HUES48 (cell line): ENCODE measurements at regions not wholly inside any gene's neighbourhood (a gene's known extent, or its start where the extent isn't known, plus 50 kb on each side); places are given as distances from the start of the nearest gene placed in this dataset.

Experiments used
- H3K27ac ChIP-seq: one replicate; pipeline ENCODE4 v1.7.0; 2013; ENCODE audit warnings: low read depth, low read length, inconsistent platforms
- H3K27me3 ChIP-seq: 2 replicates; pipeline ENCODE4 v1.6.1; 2013; ENCODE audit warnings: mild to moderate bottlenecking, low read length; ENCODE audit not compliant: control insufficient read depth, insufficient read depth
- H3K36me3 ChIP-seq: 2 replicates; pipeline ENCODE4 v1.6.1; 2013; ENCODE audit warnings: low read length; ENCODE audit not compliant: control insufficient read depth, insufficient read depth
- H3K4me1 ChIP-seq: 2 replicates; pipeline ENCODE4 v1.6.1; 2013; ENCODE audit warnings: mild to moderate bottlenecking, low read length; ENCODE audit not compliant: control insufficient read depth, insufficient read depth
- H3K4me3 ChIP-seq: 2 replicates; pipeline ENCODE4 v1.5.1; 2013; ENCODE audit warnings: mild to moderate bottlenecking, low read depth, low read length
- H3K9ac ChIP-seq: 2 replicates; pipeline ENCODE4 v1.6.1; 2013; ENCODE audit warnings: mild to moderate bottlenecking, low read depth, low read length, moderate library complexity
- H3K9me3 ChIP-seq: 2 replicates; pipeline ENCODE4 v1.6.1; 2013; ENCODE audit warnings: low read length; ENCODE audit not compliant: control insufficient read depth, insufficient read depth

DNA sequence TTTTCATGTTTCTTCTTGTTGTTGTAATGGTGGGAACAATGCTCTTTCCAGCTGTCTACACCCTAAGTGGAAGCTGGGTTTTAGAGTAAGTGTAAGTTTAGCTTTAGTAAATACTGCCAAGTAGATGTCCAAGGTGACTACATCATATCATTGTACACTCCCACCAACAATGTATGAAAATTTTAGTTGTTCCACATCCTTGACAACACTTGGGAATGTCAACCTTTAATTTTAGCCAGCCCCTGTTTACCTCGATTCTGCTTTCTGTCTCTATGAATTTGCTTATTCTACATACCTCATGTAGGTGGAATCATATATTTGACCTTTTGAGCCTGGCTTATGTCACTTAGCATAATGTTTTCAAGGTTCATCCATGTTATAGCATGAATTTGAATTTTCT, 93.0 kb downstream of the MTPAP start:
- no peaks in the 10 kb centered on the region for H3K27me3 ChIP-seq
- no peaks in the 10 kb centered on the region for H3K36me3 ChIP-seq
- H3K4me1 ChIP-seq: no peaks in the 10 kb centered on the region
- 0 out of 2 replicates have a peak, but pooled peaks cover 6% of the 10 kb centered on the region for H3K9me3 ChIP-seq
- no peak overlapping the region for H3K4me3 ChIP-seq
- H3K27ac ChIP-seq: no peak overlapping the region
- H3K9ac ChIP-seq: no peak overlapping the region

DNA sequence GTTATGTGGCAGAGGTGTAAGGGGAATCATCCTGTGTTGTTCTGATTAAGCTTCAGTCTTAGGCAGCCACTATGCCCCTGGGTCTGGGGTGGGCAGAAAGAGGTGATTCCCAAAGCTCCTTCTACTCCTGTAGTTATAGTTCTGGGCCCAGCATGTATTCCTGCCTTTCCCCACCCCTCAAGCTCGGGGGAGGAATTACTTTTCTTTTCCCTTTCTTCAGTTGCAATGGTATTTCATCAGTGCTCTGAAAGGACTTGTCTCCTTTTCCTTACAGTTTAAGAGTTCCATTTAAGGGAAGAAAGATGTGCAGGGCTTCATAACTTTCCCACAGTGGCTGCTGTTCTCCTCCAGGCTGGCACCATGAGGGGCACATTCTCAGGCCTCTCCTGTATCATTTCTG, 94.2 kb downstream of the MTPAP start:
- H3K9ac ChIP-seq: no peak overlapping the region
- no peak overlapping the region for H3K27ac ChIP-seq
- H3K9me3 ChIP-seq: 0 out of 2 replicates have a peak, but pooled peaks cover 6% of the 10 kb centered on the region
- H3K36me3 ChIP-seq: no peaks in the 10 kb centered on the region
- no peak overlapping the region for H3K4me3 ChIP-seq
- H3K27me3 ChIP-seq: no peaks in the 10 kb centered on the region
- no peaks in the 10 kb centered on the region for H3K4me1 ChIP-seq

DNA sequence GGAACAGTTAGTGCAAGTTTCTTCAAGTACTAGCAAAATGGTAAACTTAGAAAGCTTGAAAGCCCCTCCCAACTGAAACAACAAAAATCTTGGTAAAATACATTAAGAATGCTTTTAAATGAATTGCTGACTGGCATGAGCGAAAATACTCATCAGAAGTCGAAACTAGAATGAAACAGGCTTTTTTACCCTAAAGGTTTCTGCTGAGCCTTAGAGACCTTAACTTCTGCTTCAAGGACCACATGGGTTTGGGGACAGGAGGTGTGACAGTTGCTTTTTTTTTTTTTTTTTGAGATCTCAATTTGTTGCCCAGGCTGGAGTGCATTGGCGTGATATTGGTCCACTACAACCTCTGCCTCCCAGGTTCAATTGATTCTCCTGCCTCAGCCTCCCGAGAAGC, 100.3 kb downstream of the MTPAP start:
- no peak overlapping the region for H3K4me3 ChIP-seq
- H3K9ac ChIP-seq: no peak overlapping the region
- no peak overlapping the region for H3K27ac ChIP-seq

DNA sequence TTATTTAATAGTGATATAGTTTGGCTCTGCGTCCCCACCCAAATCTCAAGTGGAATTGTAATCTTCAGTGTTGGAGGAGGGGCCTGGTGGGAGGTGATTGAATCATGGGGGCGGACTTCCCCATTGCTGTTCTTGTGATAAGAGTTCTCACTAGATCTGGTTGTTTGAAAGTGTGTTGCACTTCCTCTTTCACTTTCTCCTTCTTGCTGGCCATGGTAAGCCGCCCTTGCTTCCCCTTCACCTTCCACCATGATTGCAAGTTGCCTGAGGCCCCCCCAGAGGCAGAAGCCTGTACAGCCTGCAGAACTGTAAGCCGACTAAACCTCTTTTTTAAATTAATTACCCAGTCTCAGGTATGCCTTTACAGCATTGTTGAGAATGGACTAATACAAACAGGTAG, 101.4 kb downstream of the MTPAP start:
- H3K9ac ChIP-seq: no peak overlapping the region
- no peaks in the 10 kb centered on the region for H3K27me3 ChIP-seq
- no peaks in the 10 kb centered on the region for H3K36me3 ChIP-seq
- H3K4me3 ChIP-seq: no peak overlapping the region
- H3K9me3 ChIP-seq: no peaks in the 10 kb centered on the region
- H3K4me1 ChIP-seq: no peaks in the 10 kb centered on the region
- H3K27ac ChIP-seq: no peak overlapping the region

More for the DNA sequence above, 100.3 kb downstream of the MTPAP start:
- no peaks in the 10 kb centered on the region for H3K4me1 ChIP-seq
- no peaks in the 10 kb centered on the region for H3K27me3 ChIP-seq
- H3K36me3 ChIP-seq: no peaks in the 10 kb centered on the region
- no peaks in the 10 kb centered on the region for H3K9me3 ChIP-seq

DNA sequence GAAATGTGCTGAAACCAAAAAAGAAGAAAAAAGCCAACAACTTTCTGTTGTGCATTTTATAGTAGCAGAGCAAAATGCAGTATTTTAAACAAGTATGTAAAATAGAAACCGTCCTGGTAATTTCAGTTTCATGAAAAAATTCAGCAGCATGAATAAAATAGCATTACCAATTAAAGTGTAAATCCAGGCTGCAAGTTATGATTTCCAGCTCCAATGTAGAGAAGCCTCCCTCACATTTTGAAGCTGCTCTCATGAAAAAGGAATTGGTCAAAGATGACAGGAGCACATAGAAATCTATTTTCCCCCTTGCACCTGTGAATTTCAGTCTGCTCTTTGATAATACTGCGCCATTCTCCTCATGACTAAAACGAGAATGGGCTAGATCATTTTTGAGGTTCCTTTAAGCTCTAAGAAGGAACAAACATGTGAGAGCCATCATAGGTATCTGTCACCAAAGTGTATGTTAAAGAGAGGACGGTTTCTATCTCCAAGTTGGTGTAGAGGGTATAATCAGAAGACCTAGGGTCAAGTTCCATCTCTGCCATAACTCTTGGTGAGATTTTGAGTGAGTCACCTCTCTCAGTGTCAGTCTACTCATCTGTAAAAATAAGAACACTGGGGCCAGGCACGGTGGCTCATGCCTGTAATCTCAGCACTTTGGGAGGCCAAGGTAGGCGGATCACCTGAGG, 107.5 kb downstream of the MTPAP start:
- Histone ChIP-seq H3K9me3 (no peaks in the 10 kb centered on the region), H3K27ac (no peak overlapping the region), H3K36me3 (no peaks in the 10 kb centered on the region), H3K27me3 (no peaks in the 10 kb centered on the region), H3K4me3 (no peak overlapping the region), H3K4me1 (no peaks in the 10 kb centered on the region), H3K9ac (no peak overlapping the region)

DNA sequence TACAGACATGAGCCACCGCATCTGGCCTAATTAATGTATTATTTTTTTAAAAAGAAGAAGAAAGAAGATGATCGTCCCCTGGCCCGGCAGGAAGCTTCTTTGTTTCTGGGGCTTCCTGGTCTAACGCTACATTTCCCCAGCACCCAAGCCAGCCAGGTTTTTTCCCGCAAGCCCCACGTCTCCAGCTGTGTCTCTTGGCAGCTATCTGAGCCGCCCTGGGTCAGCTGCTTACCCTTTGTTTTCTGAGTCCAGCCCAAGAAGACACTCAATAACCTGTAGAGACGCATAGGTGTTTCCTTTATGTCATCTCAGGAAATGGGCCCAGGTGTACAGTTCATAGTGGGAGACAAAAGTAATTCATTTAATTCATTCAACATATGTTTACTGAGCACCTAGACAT, 110.2 kb downstream of the MTPAP start:
- Histone ChIP-seq H3K4me3 (no peak overlapping the region), H3K9me3 (no peaks in the 10 kb centered on the region), H3K27ac (no peak overlapping the region), H3K36me3 (no peaks in the 10 kb centered on the region), H3K27me3 (no peaks in the 10 kb centered on the region), H3K4me1 (no peaks in the 10 kb centered on the region), H3K9ac (no peak overlapping the region)

DNA sequence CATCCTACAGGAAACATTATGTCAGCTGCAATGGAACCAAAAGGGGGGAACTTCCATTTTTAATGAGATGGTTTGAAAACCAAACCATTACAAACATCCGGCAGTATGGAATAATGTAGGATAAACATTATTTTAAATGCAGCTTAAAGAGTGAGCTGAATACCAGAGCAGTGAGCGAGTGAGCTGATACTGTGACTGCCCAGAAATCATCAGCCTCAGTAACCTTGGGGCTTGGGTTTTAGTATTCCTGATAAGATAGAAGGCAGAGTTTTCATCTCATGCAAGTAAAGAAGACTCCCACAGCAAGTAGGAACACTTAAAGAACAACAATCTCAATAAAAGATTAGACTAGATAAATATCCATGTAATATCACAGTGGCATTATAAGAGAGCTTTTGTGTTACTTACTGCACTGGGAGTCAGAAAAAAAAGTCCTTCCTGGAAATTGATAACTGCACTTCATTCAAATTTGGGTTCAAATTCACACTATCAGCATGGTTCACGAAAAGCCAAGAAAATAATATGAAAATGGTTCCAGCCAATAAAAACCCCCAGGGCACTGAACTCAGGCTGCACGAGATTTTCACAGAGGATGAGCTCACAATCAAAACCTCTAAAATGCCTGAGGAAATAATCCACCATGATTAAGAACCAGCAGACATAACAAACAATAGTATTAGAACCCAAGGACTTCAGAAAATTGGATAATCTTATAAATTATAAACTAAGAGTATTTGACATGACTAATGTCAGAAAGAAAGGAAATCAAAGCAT, 115.7 kb downstream of the MTPAP start:
- no peak overlapping the region for H3K27ac ChIP-seq
- H3K36me3 ChIP-seq: no peaks in the 10 kb centered on the region
- no peaks in the 10 kb centered on the region for H3K4me1 ChIP-seq
- no peaks in the 10 kb centered on the region for H3K9me3 ChIP-seq
- H3K4me3 ChIP-seq: no peak overlapping the region
- H3K27me3 ChIP-seq: no peaks in the 10 kb centered on the region
- H3K9ac ChIP-seq: no peak overlapping the region

DNA sequence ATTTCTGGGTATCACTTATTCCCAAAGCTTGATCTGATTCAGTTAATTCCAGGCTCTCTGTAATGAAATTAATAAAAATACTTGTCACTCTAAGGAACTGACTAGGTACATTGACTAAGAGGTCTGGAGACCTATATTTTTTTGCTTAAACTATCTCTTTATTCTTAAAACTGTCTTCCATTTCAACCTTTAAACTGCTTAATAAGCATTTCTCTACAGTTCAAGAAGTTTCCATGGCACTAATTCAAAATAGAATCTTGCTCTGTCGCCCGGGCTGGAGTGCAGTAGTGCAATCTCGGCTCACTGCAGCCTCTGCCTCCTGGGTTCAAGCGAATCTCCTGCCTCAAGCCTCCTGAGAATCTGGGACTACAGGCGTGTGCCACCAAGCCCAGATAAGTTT, 117.4 kb downstream of the MTPAP start:
- no peaks in the 10 kb centered on the region for H3K4me1 ChIP-seq
- H3K9ac ChIP-seq: no peak overlapping the region
- H3K36me3 ChIP-seq: no peaks in the 10 kb centered on the region
- no peak overlapping the region for H3K27ac ChIP-seq
- H3K4me3 ChIP-seq: no peak overlapping the region
- H3K27me3 ChIP-seq: no peaks in the 10 kb centered on the region
- no peaks in the 10 kb centered on the region for H3K9me3 ChIP-seq

DNA sequence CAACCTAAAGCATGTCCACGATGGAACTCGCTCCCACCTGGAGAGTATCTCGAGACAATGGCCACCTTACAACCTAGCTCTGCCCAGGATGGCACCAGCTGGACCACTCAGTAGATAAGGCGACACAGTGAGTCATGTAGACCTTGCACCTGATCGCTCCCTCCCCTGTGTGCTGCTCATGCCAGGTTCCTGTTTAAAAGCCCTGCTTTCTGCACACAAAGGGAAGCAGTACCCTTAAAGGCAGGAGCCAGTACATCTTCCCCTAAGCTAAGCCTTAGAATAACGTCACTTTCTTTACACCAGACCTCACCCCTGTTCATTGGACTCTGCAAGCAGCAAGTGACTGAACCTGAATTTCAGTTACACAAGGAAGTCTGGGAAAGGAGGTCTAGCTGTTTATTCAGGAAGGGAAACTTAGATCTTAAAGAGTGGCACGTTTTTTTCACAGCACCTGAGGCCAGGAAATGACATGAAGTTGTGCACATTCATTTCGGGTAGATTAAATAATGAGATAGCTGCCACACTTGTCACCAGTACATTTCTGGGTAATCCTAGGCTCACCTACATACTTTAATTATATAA, 117.9 kb downstream of the MTPAP start:
- Histone ChIP-seq H3K9ac (no peak overlapping the region), H3K36me3 (no peaks in the 10 kb centered on the region), H3K27ac (no peak overlapping the region), H3K9me3 (no peaks in the 10 kb centered on the region), H3K4me1 (no peaks in the 10 kb centered on the region), H3K4me3 (no peak overlapping the region), H3K27me3 (no peaks in the 10 kb centered on the region)

DNA sequence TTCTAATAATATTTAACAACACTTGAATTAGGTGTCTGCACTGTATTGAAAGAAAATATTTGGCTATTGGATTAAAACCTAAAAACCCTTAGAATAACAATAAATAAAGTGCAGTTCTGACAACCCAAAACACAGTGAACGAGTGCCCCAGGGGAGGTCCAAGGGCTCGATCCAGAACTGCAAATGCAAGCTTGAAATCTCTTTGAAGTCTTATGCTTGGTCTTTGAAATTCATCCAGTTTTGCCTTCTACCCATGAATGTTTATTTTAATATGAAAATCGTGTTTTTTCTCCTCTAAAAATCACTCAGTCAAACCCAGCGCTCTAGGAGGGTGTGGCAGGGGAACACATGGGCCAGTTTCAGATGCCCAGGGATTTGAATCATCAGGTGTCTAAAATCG, 119.5 kb downstream of the MTPAP start:
- no peaks in the 10 kb centered on the region for H3K27me3 ChIP-seq
- H3K36me3 ChIP-seq: no peaks in the 10 kb centered on the region
- H3K9me3 ChIP-seq: no peaks in the 10 kb centered on the region
- H3K27ac ChIP-seq: no peak overlapping the region
- no peaks in the 10 kb centered on the region for H3K4me1 ChIP-seq
- H3K4me3 ChIP-seq: no peak overlapping the region
- H3K9ac ChIP-seq: no peak overlapping the region

DNA sequence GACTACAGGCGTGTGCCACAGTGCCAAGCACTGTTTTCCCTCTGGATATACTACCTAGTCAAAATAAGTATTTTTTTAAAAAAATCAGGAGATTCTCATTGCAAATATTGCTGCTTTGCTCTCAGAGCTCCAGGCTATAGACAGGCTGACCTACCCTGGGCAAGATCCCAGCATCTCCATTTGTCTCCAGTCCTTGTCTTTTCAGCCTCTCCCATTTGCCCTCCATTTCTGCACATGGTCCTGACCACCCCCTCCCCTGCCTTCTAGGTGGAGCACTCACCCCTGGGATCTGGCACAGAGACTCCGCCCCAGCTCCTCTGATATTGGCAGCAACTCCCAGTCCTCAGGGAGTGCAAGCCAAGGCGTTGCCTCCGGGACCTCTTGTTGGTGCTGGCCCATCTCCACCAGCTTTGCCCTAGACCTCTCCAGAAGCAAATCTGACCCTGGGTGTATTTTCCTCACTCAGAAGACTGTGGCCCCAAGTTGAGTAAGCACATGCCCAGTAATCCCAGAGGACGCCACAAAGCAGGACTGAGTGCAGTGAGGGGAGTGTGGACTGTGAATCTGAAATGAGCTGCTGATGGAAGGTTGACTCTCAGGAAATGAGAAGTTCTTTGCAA, 120.6 kb downstream of the MTPAP start:
- H3K4me3 ChIP-seq: no peak overlapping the region
- H3K27ac ChIP-seq: no peak overlapping the region
- H3K36me3 ChIP-seq: no peaks in the 10 kb centered on the region
- H3K9me3 ChIP-seq: no peaks in the 10 kb centered on the region
- H3K27me3 ChIP-seq: no peaks in the 10 kb centered on the region
- no peak overlapping the region for H3K9ac ChIP-seq
- H3K4me1 ChIP-seq: no peaks in the 10 kb centered on the region
